ENCODE measurements at regions not wholly inside any gene's neighbourhood (a gene's known extent, or its start where the extent isn't known, plus 50 kb on each side); places are given as distances from the start of the nearest gene placed in this dataset.

DNA sequence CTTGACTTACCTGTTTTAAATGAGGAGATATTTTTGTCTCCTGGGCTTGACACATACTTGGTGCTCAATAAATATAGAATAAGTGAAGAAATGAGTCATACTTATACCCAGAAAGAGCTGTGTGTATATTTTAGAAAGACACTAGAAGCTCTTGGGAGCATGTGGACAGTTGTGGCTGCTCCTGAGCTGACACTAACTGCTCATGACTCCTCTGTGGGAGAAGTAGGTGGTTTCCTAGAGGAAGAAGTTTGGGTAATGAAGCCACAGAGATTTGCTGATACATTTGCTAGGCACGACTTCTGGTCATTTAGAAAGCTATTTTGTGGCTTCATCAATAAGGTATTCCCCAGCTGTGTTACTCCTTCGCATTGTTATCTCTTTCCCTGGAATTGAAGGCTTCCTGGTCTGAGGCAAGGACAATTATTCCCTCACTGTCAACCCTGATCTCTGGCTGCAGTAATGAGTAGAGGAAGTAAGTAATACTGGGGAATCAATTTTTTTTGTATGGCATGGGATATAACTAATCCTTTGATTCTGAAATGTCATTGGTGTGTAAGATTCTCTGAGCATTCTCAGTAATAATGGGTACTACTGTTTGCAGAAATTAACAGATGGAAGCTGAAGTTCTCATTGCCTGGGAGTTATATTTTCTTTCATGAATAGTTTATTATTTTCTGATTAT lies 79.6 kb upstream of the DCBLD2 start:
- TF ChIP-seq, protein P1, sequence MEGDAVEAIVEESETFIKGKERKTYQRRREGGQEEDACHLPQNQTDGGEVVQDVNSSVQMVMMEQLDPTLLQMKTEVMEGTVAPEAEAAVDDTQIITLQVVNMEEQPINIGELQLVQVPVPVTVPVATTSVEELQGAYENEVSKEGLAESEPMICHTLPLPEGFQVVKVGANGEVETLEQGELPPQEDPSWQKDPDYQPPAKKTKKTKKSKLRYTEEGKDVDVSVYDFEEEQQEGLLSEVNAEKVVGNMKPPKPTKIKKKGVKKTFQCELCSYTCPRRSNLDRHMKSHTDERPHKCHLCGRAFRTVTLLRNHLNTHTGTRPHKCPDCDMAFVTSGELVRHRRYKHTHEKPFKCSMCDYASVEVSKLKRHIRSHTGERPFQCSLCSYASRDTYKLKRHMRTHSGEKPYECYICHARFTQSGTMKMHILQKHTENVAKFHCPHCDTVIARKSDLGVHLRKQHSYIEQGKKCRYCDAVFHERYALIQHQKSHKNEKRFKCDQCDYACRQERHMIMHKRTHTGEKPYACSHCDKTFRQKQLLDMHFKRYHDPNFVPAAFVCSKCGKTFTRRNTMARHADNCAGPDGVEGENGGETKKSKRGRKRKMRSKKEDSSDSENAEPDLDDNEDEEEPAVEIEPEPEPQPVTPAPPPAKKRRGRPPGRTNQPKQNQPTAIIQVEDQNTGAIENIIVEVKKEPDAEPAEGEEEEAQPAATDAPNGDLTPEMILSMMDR (conservative IDR thresholded peaks at IDR 0.05; ENCODE audit: low read length) = no peak
- no peak for TF ChIP-seq EZH2phosphoT487 (IDR thresholded peaks at IDR 0.05; ENCODE audit: borderline replicate concordance)
